ENCODE measurements at regions not wholly inside any gene's neighbourhood (a gene's known extent, or its start where the extent isn't known, plus 50 kb on each side); places are given as distances from the start of the nearest gene placed in this dataset.

DNA sequence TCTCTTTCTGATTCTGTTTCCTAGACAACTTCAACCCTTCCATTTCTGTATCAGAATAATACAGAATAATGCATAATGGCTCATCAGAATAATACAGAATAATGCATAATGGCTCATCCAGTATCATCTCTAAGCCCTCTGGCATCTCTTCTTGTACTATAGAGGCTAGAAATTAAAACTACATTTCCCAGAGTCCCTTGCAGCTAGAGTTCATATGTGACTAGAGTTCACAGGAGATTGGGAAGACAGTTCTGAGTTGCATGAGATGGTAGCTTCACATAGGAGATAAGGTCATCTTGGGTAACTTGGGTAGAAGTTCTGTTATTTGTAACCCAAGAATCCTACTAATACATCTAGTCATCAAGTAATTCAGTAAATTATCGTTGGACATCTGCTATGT is 122.9 kb upstream of the NRBF2 start:
- no peak for TF ChIP-seq CEBPB (IDR thresholded peaks at IDR 0.05; ENCODE audit: low read depth, low read length)
- TF ChIP-seq, protein P1, sequence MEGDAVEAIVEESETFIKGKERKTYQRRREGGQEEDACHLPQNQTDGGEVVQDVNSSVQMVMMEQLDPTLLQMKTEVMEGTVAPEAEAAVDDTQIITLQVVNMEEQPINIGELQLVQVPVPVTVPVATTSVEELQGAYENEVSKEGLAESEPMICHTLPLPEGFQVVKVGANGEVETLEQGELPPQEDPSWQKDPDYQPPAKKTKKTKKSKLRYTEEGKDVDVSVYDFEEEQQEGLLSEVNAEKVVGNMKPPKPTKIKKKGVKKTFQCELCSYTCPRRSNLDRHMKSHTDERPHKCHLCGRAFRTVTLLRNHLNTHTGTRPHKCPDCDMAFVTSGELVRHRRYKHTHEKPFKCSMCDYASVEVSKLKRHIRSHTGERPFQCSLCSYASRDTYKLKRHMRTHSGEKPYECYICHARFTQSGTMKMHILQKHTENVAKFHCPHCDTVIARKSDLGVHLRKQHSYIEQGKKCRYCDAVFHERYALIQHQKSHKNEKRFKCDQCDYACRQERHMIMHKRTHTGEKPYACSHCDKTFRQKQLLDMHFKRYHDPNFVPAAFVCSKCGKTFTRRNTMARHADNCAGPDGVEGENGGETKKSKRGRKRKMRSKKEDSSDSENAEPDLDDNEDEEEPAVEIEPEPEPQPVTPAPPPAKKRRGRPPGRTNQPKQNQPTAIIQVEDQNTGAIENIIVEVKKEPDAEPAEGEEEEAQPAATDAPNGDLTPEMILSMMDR (conservative IDR thresholded peaks at IDR 0.05; ENCODE audit: low read depth, low read length): no peak
- TF ChIP-seq POLR2A (IDR thresholded peaks at IDR 0.05; ENCODE audit: low read depth, low read length): no peak
- no peak for TF ChIP-seq RAD21 (IDR thresholded peaks at IDR 0.05; ENCODE audit: low read length)
- no peak for TF ChIP-seq MAZ (IDR thresholded peaks at IDR 0.05; ENCODE audit: borderline replicate concordance, low read depth, low read length)
- no peak for TF ChIP-seq BHLHE40 (IDR thresholded peaks at IDR 0.05; ENCODE audit: low read depth, low read length)
- no peak for TF ChIP-seq SMC3 (IDR thresholded peaks at IDR 0.05; ENCODE audit: low read depth, low read length)
- TF ChIP-seq, protein P2, sequence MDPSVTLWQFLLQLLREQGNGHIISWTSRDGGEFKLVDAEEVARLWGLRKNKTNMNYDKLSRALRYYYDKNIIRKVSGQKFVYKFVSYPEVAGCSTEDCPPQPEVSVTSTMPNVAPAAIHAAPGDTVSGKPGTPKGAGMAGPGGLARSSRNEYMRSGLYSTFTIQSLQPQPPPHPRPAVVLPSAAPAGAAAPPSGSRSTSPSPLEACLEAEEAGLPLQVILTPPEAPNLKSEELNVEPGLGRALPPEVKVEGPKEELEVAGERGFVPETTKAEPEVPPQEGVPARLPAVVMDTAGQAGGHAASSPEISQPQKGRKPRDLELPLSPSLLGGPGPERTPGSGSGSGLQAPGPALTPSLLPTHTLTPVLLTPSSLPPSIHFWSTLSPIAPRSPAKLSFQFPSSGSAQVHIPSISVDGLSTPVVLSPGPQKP (IDR thresholded peaks at IDR 0.05; ENCODE audit: borderline replicate concordance, low read depth, low read length): no peak
- TF ChIP-seq RFX5 (IDR thresholded peaks at IDR 0.05; ENCODE audit: low read depth, low read length): no peak

All from IMR-90 (cell line).